ENCODE measurements at regions not wholly inside any gene's neighbourhood (a gene's known extent, or its start where the extent isn't known, plus 50 kb on each side); places are given as distances from the start of the nearest gene placed in this dataset.
"Not testable (repeated sequence)": the region's sequence is repeated elsewhere in the genome, so short reads cannot be mapped to it uniquely, and the experiment has no call there.

GRCh38 chr3:194905696-194906095 is 220.0 kb downstream of the FAM43A start:
- Histone ChIP-seq H3K9me3 (ENCODE audit: control insufficient read depth in 2 of 2, insufficient read depth in 1 of 2, low read length in 1 of 2) (no peaks in the 10 kb centered on the region), H3K4me3 (ENCODE audit: low read length in 2 of 2) (no peak overlapping the region), H3K4me1 (ENCODE audit: control insufficient read depth in 2 of 2, insufficient read depth in 2 of 2, low read length in 2 of 2) (no peaks in the 10 kb centered on the region), H3K27ac (ENCODE audit: low read depth in 1 of 2, low read length in 1 of 2) (no peak overlapping the region), H3K36me3 (ENCODE audit: control insufficient read depth in 2 of 2, insufficient read depth in 2 of 2, low read length in 1 of 2) (no peaks in the 10 kb centered on the region), H3K27me3 (ENCODE audit: control insufficient read depth in 2 of 2, insufficient read depth in 1 of 2, low read length in 1 of 2) (no peaks in the 10 kb centered on the region)
- WGBS, result 96% methylated on average over 2 of the region's 2 CpGs
- no peak for DNase-seq (ENCODE audit: low read depth in 6 of 9, low spot score in 9 of 9)

GRCh38 chr3:194906229-194906629 is 220.5 kb downstream of the FAM43A start:
- no peaks in the 10 kb centered on the region for H3K36me3 ChIP-seq (ENCODE audit: control insufficient read depth in 2 of 2, insufficient read depth in 2 of 2, low read length in 1 of 2)

GRCh38 chr3:194906970-194907629 is 221.4 kb downstream of the FAM43A start:
- DNase-seq (ENCODE audit: low read depth in 6 of 9, low spot score in 9 of 9), result no peak
- Histone ChIP-seq H3K27ac (ENCODE audit: low read depth in 1 of 2, low read length in 1 of 2) (no peak overlapping the region), H3K36me3 (ENCODE audit: control insufficient read depth in 2 of 2, insufficient read depth in 2 of 2, low read length in 1 of 2) (no peaks in the 10 kb centered on the region), H3K9me3 (ENCODE audit: control insufficient read depth in 2 of 2, insufficient read depth in 1 of 2, low read length in 1 of 2) (no peaks in the 10 kb centered on the region), H3K27me3 (ENCODE audit: control insufficient read depth in 2 of 2, insufficient read depth in 1 of 2, low read length in 1 of 2) (no peaks in the 10 kb centered on the region), H3K4me1 (ENCODE audit: control insufficient read depth in 2 of 2, insufficient read depth in 2 of 2, low read length in 2 of 2) (no peaks in the 10 kb centered on the region), H3K4me3 (ENCODE audit: low read length in 2 of 2) (no peak overlapping the region)
- WGBS, result 94% methylated on average over 11 of the region's 11 CpGs

More at GRCh38 chr3:194906229-194906629, 220.5 kb downstream of the FAM43A start:
- DNase-seq (ENCODE audit: low read depth in 6 of 9, low spot score in 9 of 9), result no peak
- no peaks in the 10 kb centered on the region for H3K9me3 ChIP-seq (ENCODE audit: control insufficient read depth in 2 of 2, insufficient read depth in 1 of 2, low read length in 1 of 2)
- 96% methylated on average over 4 of the region's 4 CpGs for WGBS
- H3K27ac ChIP-seq (ENCODE audit: low read depth in 1 of 2, low read length in 1 of 2), result no peak overlapping the region
- no peaks in the 10 kb centered on the region for H3K4me1 ChIP-seq (ENCODE audit: control insufficient read depth in 2 of 2, insufficient read depth in 2 of 2, low read length in 2 of 2)
- H3K27me3 ChIP-seq (ENCODE audit: control insufficient read depth in 2 of 2, insufficient read depth in 1 of 2, low read length in 1 of 2), result no peaks in the 10 kb centered on the region
- H3K4me3 ChIP-seq (ENCODE audit: low read length in 2 of 2), result no peak overlapping the region

- no peak overlapping the region for H3K4me3 ChIP-seq (ENCODE audit: low read length in 2 of 2)
- H3K27me3 ChIP-seq (ENCODE audit: control insufficient read depth in 2 of 2, insufficient read depth in 1 of 2, low read length in 1 of 2), result no peaks in the 10 kb centered on the region
- H3K27ac ChIP-seq (ENCODE audit: low read depth in 1 of 2, low read length in 1 of 2), result no peak overlapping the region
- H3K9me3 ChIP-seq (ENCODE audit: control insufficient read depth in 2 of 2, insufficient read depth in 1 of 2, low read length in 1 of 2), result no peaks in the 10 kb centered on the region
- no peaks in the 10 kb centered on the region for H3K4me1 ChIP-seq (ENCODE audit: control insufficient read depth in 2 of 2, insufficient read depth in 2 of 2, low read length in 2 of 2)
- H3K36me3 ChIP-seq (ENCODE audit: control insufficient read depth in 2 of 2, insufficient read depth in 2 of 2, low read length in 1 of 2), result no peaks in the 10 kb centered on the region
- no peak for DNase-seq (ENCODE audit: low read depth in 6 of 9, low spot score in 9 of 9)
- 93% methylated on average over 5 of the region's 5 CpGs for WGBS
These were observed 222.1 kb downstream of the FAM43A start for GRCh38 chr3:194907811-194908210.

- Histone ChIP-seq H3K36me3 (ENCODE audit: control insufficient read depth in 2 of 2, insufficient read depth in 2 of 2, low read length in 1 of 2) (no peaks in the 10 kb centered on the region), H3K27ac (ENCODE audit: low read depth in 1 of 2, low read length in 1 of 2) (no peak overlapping the region), H3K4me3 (ENCODE audit: low read length in 2 of 2) (no peak overlapping the region), H3K4me1 (ENCODE audit: control insufficient read depth in 2 of 2, insufficient read depth in 2 of 2, low read length in 2 of 2) (no peaks in the 10 kb centered on the region), H3K9me3 (ENCODE audit: control insufficient read depth in 2 of 2, insufficient read depth in 1 of 2, low read length in 1 of 2) (no peaks in the 10 kb centered on the region), H3K27me3 (ENCODE audit: control insufficient read depth in 2 of 2, insufficient read depth in 1 of 2, low read length in 1 of 2) (no peaks in the 10 kb centered on the region)
- WGBS, result 97% methylated on average over 5 of the region's 5 CpGs
- DNase-seq (ENCODE audit: low read depth in 6 of 9, low spot score in 9 of 9), result no peak
These were observed 222.8 kb downstream of the FAM43A start for GRCh38 chr3:194908496-194908895.

GRCh38 chr3:194908972-194909371 is 223.3 kb downstream of the FAM43A start:
- 98% methylated on average over 5 of the region's 5 CpGs for WGBS
- DNase-seq (ENCODE audit: low read depth in 6 of 9, low spot score in 9 of 9), result no peak
- H3K4me3 ChIP-seq (ENCODE audit: low read length in 2 of 2), result no peak overlapping the region

GRCh38 chr3:194910414-194910984 is 224.8 kb downstream of the FAM43A start:
- no peaks in the 10 kb centered on the region for H3K4me1 ChIP-seq (ENCODE audit: control insufficient read depth in 2 of 2, insufficient read depth in 2 of 2, low read length in 2 of 2)
- no peak for DNase-seq (ENCODE audit: low read depth in 6 of 9, low spot score in 9 of 9)
- H3K27ac ChIP-seq (ENCODE audit: low read depth in 1 of 2, low read length in 1 of 2), result no peak overlapping the region
- H3K36me3 ChIP-seq (ENCODE audit: control insufficient read depth in 2 of 2, insufficient read depth in 2 of 2, low read length in 1 of 2), result no peaks in the 10 kb centered on the region
- H3K9me3 ChIP-seq (ENCODE audit: control insufficient read depth in 2 of 2, insufficient read depth in 1 of 2, low read length in 1 of 2), result no peaks in the 10 kb centered on the region
- no peaks in the 10 kb centered on the region for H3K27me3 ChIP-seq (ENCODE audit: control insufficient read depth in 2 of 2, insufficient read depth in 1 of 2, low read length in 1 of 2)
- 94% methylated on average over 7 of the region's 7 CpGs for WGBS
- H3K4me3 ChIP-seq (ENCODE audit: low read length in 2 of 2), result no peak overlapping the region

More at GRCh38 chr3:194908972-194909371, 223.3 kb downstream of the FAM43A start:
- H3K4me1 ChIP-seq (ENCODE audit: control insufficient read depth in 2 of 2, insufficient read depth in 2 of 2, low read length in 2 of 2), result no peaks in the 10 kb centered on the region
- H3K36me3 ChIP-seq (ENCODE audit: control insufficient read depth in 2 of 2, insufficient read depth in 2 of 2, low read length in 1 of 2), result no peaks in the 10 kb centered on the region
- H3K27me3 ChIP-seq (ENCODE audit: control insufficient read depth in 2 of 2, insufficient read depth in 1 of 2, low read length in 1 of 2), result no peaks in the 10 kb centered on the region
- no peak overlapping the region for H3K27ac ChIP-seq (ENCODE audit: low read depth in 1 of 2, low read length in 1 of 2)
- no peaks in the 10 kb centered on the region for H3K9me3 ChIP-seq (ENCODE audit: control insufficient read depth in 2 of 2, insufficient read depth in 1 of 2, low read length in 1 of 2)

- Histone ChIP-seq H3K27ac (ENCODE audit: low read depth in 1 of 2, low read length in 1 of 2) (no peak overlapping the region), H3K4me3 (ENCODE audit: low read length in 2 of 2) (no peak overlapping the region), H3K27me3 (ENCODE audit: control insufficient read depth in 2 of 2, insufficient read depth in 1 of 2, low read length in 1 of 2) (no peaks in the 10 kb centered on the region), H3K4me1 (ENCODE audit: control insufficient read depth in 2 of 2, insufficient read depth in 2 of 2, low read length in 2 of 2) (no peaks in the 10 kb centered on the region), H3K9me3 (ENCODE audit: control insufficient read depth in 2 of 2, insufficient read depth in 1 of 2, low read length in 1 of 2) (no peaks in the 10 kb centered on the region), H3K36me3 (ENCODE audit: control insufficient read depth in 2 of 2, insufficient read depth in 2 of 2, low read length in 1 of 2) (no peaks in the 10 kb centered on the region)
- WGBS, result 89% methylated on average over 5 of the region's 5 CpGs
- DNase-seq (ENCODE audit: low read depth in 6 of 9, low spot score in 9 of 9), result no peak
These were observed 227.6 kb downstream of the FAM43A start for GRCh38 chr3:194913316-194913715.

- DNase-seq (ENCODE audit: low read depth in 6 of 9, low spot score in 9 of 9); H3K36me3 ChIP-seq (ENCODE audit: control insufficient read depth in 2 of 2, insufficient read depth in 2 of 2, low read length in 1 of 2); H3K27ac ChIP-seq (ENCODE audit: low read depth in 1 of 2, low read length in 1 of 2); H3K4me1 ChIP-seq (ENCODE audit: control insufficient read depth in 2 of 2, insufficient read depth in 2 of 2, low read length in 2 of 2); H3K27me3 ChIP-seq (ENCODE audit: control insufficient read depth in 2 of 2, insufficient read depth in 1 of 2, low read length in 1 of 2); H3K4me3 ChIP-seq (ENCODE audit: low read length in 2 of 2); H3K9me3 ChIP-seq (ENCODE audit: control insufficient read depth in 2 of 2, insufficient read depth in 1 of 2, low read length in 1 of 2): not testable (repeated sequence)
- WGBS, result 49% methylated on average over 5 of the region's 5 CpGs
These were observed 239.2 kb downstream of the FAM43A start for GRCh38 chr3:194924889-194925288.

All from thymus (tissue), 11 donors.